Astrocyte of the spinal cord (primary cell): ENCODE measurements at regions not wholly inside any gene's neighbourhood (a gene's known extent, or its start where the extent isn't known, plus 50 kb on each side); places are given as distances from the start of the nearest gene placed in this dataset.

Experiments
- DNase-seq: peaks from one replicate; pipeline ENCODE4 v3.0.0; 2011; ENCODE audit warnings: low read depth, low spot score
- H3K4me3 ChIP-seq: 2 replicates; pipeline ENCODE4 v1.5.1; 2011; ENCODE audit warnings: low read depth, mild to moderate bottlenecking, low read length, moderate library complexity
- CTCF ChIP-seq: IDR thresholded peaks from 2 replicates; pipeline ENCODE4 v1.5.1; 2012; ENCODE audit warnings: low read depth, mild to moderate bottlenecking, low read length, inconsistent platforms
- in situ Hi-C: cut with HindIII; loops from 2 replicates; pipeline ENCODE4 v1.10.0; 2017; ENCODE audit warnings: low sequenced_read_pairs

DNA sequence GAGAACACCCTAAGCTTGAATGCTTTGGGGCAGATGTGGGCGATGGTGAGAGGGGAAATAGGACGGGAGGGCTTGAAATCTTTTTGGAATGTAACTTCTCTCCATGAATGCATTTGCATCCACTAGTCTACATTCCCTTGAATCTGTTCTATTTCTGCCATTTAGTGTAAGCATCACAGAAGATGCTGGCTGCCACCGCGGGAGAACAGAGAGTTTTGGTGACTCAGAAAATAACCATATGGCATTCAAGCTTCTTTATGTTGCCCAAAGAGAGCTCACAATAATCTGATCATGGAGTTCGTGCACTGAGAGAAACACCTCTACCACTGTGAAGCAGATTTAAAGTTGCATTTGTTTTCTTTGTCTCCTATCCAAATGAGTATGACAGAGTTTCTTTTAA is 52.6 kb upstream of the OTX2 start:
- in situ Hi-C loops = no loop called here
- no peak for TF ChIP-seq CTCF
- no peak overlapping the region for H3K4me3 ChIP-seq
- DNase-seq = no peak

DNA sequence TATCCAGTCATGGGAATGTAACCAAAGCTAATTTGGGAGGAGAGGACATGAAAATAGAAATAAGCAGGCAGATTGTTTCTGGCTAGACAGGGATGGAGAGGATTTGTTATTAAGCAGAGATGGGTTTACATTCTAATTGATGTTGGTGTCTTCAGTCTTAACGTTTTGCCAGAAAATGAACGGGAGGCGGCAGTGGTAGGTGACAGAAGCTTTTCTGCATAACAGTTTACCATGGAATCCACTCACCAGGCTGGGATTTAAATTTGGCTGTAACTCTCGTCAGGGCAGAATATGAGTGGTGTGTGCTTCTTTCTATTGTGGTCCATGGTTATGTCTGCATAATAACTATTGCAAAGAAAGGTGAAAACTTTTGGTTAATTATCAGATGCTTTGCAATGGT is 50.2 kb upstream of the OTX2 start:
- in situ Hi-C loops = no loop called here
- no peak for DNase-seq
- TF ChIP-seq CTCF = no peak
- H3K4me3 ChIP-seq = no peak overlapping the region
